ENCODE measurements at regions not wholly inside any gene's neighbourhood (a gene's known extent, or its start where the extent isn't known, plus 50 kb on each side); places are given as distances from the start of the nearest gene placed in this dataset.

DNA sequence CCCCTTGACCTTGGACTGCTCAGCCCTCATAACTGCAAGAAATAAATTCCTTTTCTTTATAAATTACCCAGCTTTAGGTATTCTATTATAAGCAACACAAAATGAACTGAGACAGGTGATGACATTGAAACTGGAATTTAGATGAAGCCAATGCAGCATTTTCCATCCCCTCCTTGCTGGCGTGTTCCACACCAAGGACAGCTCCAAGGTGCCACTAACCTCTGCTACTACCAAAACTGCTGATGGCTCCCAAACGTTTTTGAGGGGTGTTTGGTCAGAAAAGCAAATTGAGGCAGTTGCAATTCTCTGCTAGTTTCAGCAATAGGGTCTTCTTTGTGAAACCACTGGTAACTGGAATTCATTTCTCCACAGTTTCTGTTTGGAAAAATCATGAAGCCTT lies 124.8 kb downstream of the DRD1 start:
- intact Hi-C loops (cut with DNase I), result no loop called here
- no peaks in the 10 kb centered on the region for H3K4me1 ChIP-seq
- no peak for TF ChIP-seq POLR2A (IDR thresholded peaks at IDR 0.05)
- TF ChIP-seq, protein P1, sequence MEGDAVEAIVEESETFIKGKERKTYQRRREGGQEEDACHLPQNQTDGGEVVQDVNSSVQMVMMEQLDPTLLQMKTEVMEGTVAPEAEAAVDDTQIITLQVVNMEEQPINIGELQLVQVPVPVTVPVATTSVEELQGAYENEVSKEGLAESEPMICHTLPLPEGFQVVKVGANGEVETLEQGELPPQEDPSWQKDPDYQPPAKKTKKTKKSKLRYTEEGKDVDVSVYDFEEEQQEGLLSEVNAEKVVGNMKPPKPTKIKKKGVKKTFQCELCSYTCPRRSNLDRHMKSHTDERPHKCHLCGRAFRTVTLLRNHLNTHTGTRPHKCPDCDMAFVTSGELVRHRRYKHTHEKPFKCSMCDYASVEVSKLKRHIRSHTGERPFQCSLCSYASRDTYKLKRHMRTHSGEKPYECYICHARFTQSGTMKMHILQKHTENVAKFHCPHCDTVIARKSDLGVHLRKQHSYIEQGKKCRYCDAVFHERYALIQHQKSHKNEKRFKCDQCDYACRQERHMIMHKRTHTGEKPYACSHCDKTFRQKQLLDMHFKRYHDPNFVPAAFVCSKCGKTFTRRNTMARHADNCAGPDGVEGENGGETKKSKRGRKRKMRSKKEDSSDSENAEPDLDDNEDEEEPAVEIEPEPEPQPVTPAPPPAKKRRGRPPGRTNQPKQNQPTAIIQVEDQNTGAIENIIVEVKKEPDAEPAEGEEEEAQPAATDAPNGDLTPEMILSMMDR (IDR thresholded peaks at IDR 0.05), result no peak
- no peak overlapping the region for H3K4me3 ChIP-seq
- no peak for DNase-seq
- no peak overlapping the region for H3K27ac ChIP-seq
- no peak for ATAC-seq
- H3K9me3 ChIP-seq, result no peaks in the 10 kb centered on the region
- H3K27me3 ChIP-seq, result no peaks in the 10 kb centered on the region
- 17% methylated on average over 2 of the region's 2 CpGs for WGBS (ENCODE audit: insufficient coverage, low coverage, low lambda C conversion rate, missing lambda C conversion rate)
- no peaks in the 10 kb centered on the region for H3K36me3 ChIP-seq

DNA sequence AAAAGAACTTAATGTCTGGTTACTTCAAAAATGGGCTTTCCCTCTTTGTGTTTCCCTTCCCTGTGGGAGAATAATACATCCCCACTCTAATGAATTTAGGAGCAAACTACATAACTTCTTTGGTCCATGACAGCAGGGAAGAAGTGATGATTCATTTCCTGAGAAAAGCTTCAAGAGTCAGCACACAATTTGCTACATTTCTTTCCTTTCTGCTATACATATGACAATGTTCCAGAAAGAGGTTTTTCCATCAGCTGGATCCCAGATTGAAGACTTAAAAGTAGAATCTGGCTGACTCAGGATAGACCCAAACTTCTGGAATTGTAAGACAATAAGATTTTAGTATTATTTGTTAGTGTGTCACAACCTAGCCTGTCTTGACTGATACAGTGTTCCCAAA lies 126.1 kb downstream of the DRD1 start:
- Histone ChIP-seq H3K4me1 (no peaks in the 10 kb centered on the region), H3K9me3 (no peaks in the 10 kb centered on the region), H3K27me3 (no peaks in the 10 kb centered on the region), H3K27ac (no peak overlapping the region), H3K4me3 (no peak overlapping the region), H3K36me3 (no peaks in the 10 kb centered on the region)
- DNase-seq (no peak), ATAC-seq (no peak)
- no peak for TF ChIP-seq POLR2A (IDR thresholded peaks at IDR 0.05)
- TF ChIP-seq, protein P1 (IDR thresholded peaks at IDR 0.05), result no peak
- intact Hi-C loops (cut with DNase I), result no loop called here

DNA sequence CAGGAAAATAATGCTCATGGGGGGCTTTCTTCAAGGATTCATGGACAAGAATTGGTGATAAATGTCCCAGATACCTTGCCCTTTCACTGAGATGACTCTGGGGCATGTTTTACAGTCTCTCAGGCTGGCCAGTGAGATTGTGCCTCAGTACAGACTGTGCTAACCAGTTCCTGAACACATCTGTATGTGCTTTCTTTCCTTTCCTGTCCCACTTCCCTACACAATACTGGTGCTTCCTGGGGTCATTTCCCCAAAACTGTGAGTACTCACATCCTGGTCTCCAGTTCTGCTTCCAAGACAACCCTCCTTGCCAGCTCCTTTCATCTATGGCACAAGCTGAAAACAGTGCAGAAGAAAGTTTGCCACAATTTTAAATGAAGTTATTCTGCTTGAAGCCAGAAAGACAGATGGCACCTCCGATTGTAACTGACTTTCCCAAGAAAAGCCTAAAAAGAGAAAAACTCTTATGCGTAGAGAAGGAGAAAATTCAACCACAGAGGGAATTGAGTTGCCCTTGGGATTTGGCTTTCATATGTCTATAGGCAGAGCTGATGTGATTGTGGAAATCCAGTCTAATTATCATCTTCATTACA lies 134.7 kb downstream of the DRD1 start:
- H3K4me1 ChIP-seq, result no peaks in the 10 kb centered on the region
- DNase-seq (no peak), ATAC-seq (peak in 3 of 4 donors; percentile 42 to 89 (median 60))
- H3K4me3 ChIP-seq, result no peak overlapping the region
- H3K27me3 ChIP-seq, result no peaks in the 10 kb centered on the region
- H3K36me3 ChIP-seq, result no peaks in the 10 kb centered on the region
- intact Hi-C loops (cut with DNase I), result no loop called here
- WGBS (ENCODE audit: insufficient coverage, low coverage, low lambda C conversion rate, missing lambda C conversion rate), result 71% methylated on average over 2 of the region's 2 CpGs
- H3K27ac ChIP-seq, result no peak overlapping the region
- H3K9me3 ChIP-seq, result no peaks in the 10 kb centered on the region
- TF ChIP-seq, protein P1 (IDR thresholded peaks at IDR 0.05), result no peak

DNA sequence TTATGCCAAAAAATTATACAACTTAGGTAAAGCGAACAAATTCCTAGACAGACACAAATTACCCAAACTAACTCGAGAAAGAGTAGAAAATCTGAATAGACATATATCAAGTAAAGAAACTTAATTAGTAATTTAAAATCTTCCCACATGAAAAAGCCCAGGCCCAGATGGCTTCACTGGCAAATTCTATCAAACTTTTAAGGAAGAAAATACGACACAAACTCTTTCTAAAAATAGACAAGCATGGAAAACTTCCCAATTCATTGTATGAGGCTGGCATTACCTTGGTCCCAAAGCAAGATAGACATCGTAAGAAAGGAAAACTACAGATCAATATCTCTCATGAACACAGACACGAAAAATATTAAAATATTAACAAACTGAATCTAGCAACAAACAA lies 135.3 kb downstream of the DRD1 start:
- H3K4me1 ChIP-seq, result no peaks in the 10 kb centered on the region
- H3K36me3 ChIP-seq, result no peaks in the 10 kb centered on the region
- ATAC-seq (no peak), DNase-seq (no peak)
- intact Hi-C loops (cut with DNase I), result no loop called here
- no peak overlapping the region for H3K27ac ChIP-seq
- WGBS (ENCODE audit: insufficient coverage, low coverage, low lambda C conversion rate, missing lambda C conversion rate), result 51% methylated on average over 5 of the region's 5 CpGs
- H3K4me3 ChIP-seq, result no peak overlapping the region
- H3K27me3 ChIP-seq, result no peaks in the 10 kb centered on the region
- TF ChIP-seq POLR2A (IDR thresholded peaks at IDR 0.05), result no peak
- TF ChIP-seq, protein P1 (IDR thresholded peaks at IDR 0.05), result no peak
- H3K9me3 ChIP-seq, result no peaks in the 10 kb centered on the region

DNA sequence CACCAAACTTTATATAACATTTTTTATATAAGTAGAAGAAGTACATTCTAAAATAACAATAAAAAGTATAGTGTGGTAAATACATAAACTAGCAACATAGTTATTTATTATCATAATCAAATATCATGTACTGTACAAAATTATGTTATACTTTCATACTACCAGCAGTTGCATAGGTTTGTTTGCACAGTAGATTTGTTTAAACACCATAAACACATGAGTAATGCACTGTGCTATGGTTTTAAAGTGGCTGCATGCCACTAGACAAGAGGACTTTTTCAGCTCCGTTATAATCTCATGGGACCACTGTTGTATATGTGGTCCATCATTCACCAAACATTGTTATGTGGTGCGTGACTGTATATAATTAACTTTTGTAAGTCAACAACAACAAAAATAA lies 137.6 kb downstream of the DRD1 start:
- Histone ChIP-seq H3K36me3 (no peaks in the 10 kb centered on the region), H3K9me3 (no peaks in the 10 kb centered on the region), H3K27ac (no peak overlapping the region), H3K4me1 (no peaks in the 10 kb centered on the region), H3K27me3 (no peaks in the 10 kb centered on the region), H3K4me3 (no peak overlapping the region)
- WGBS (ENCODE audit: insufficient coverage, low coverage, low lambda C conversion rate, missing lambda C conversion rate), result 75% methylated on average over 2 of the region's 2 CpGs
- DNase-seq (no peak), ATAC-seq (no peak)
- intact Hi-C loops (cut with DNase I), result no loop called here
- TF ChIP-seq, protein P1 (IDR thresholded peaks at IDR 0.05), result no peak
- no peak for TF ChIP-seq POLR2A (IDR thresholded peaks at IDR 0.05)

Measured in right lobe of liver (tissue), 6 donors.